Vagina (tissue), 2 donors: ENCODE measurements at regions not wholly inside any gene's neighbourhood (a gene's known extent, or its start where the extent isn't known, plus 50 kb on each side); places are given as distances from the start of the nearest gene placed in this dataset.

Experiments used
- DNase-seq, 2 donors: peaks; one replicate each; pipeline ENCODE4 v3.0.0-alpha.2; 2017; ENCODE audit errors: extremely low spot score in 2 of 2
- H3K27ac ChIP-seq: fragments of 200-600 bp; sonication (generic); one replicate; pipeline ENCODE4 v1.5.1; 2019
- H3K27me3 ChIP-seq: fragments of 200-600 bp; sonication (generic); one replicate; pipeline ENCODE4 v1.5.1; 2019
- H3K36me3 ChIP-seq, 2 donors: fragments of 200-600 bp; sonication (generic); one replicate each; pipeline ENCODE4 v1.5.1; 2017 to 2019
- H3K4me1 ChIP-seq: fragments of 200-600 bp; sonication (generic); one replicate; pipeline ENCODE4 v1.5.1; 2019
- H3K4me3 ChIP-seq, 2 donors: fragments of 200-600 bp; sonication (generic); 1 replicate in 1 of 2; 2 replicates in 1 of 2; pipeline ENCODE4 v1.5.1; 2016 to 2019
- H3K9me3 ChIP-seq: fragments of 200-600 bp; sonication (generic); one replicate; pipeline ENCODE4 v1.5.1; 2019
- POLR2A ChIP-seq, 2 donors: fragments of 450-650 bp; IDR thresholded peaks; one replicate each; pipeline ENCODE4 v1.6.1; 2017; ENCODE audit warnings: antibody characterized with exemption in 2 of 2, mild to moderate bottlenecking in 2 of 2, moderate library complexity in 2 of 2
- POLR2AphosphoS5 ChIP-seq, 2 donors: sonication (generic); formaldehyde crosslinking; IDR thresholded peaks; one replicate each; pipeline ENCODE4 v1.9.0; 2017; ENCODE audit warnings: antibody characterized with exemption in 2 of 2, mild to moderate bottlenecking in 2 of 2, low read depth in 1 of 2; ENCODE audit not compliant: insufficient read depth in 1 of 2
- intact Hi-C: fragments of 100-400 bp; cut with DNase I; formaldehyde crosslinking; loops from one replicate; pipeline ENCODE4 v1.15.1; 2023
- TF ChIP-seq, protein P1 (sequence below), 3 experiments: fragments of 450-650 bp in 2 of 3; fragments of 200-600 bp in 1 of 3; sonication (generic) in 1 of 3; IDR thresholded peaks; one replicate each; pipeline ENCODE4 v1.5.1; 2017 to 2019; ENCODE audit warnings: antibody characterized with exemption in 3 of 3, mild to moderate bottlenecking in 2 of 3, moderate library complexity in 2 of 3

DNA sequence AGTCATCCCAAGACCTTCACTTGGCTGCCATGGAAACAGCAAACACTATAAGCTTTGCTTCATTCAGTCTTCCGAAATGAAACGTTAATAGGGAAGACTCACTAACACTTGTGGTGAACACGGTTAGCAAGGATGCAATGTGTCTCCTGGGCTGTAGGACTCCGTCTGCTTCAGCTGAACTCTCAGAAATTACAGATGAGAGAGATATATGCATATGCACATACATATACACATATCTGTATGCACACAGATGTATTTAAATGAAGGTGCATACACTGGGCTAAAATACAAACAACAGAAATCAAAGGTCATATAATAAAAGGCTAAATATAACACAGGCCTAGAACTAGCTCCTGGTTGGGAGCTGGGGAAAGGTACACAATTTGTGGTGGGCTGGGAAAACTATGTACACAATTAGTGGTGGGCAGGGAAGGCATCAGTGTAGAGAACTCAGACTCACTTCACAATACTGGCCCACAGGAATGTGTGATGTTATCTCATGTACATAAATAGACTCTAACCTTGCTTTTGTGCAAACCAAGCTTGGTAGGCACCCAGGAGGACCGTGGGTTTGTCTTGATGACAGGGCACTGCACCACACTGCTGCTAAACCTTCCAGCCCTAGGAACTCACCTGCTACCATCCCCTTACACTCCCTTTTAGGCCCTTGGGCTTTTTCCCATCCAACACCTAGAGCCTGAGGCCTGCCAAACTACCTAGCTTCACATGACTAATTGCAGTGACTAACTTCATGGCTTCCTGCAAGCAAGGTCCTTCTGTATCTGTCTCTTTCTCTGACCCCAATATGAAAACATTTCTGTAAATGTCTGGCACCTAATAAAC, 873.1 kb downstream of the NSUN3 start:
- Histone ChIP-seq H3K4me1 (no peaks in the 10 kb centered on the region), H3K36me3 (no peaks in the 10 kb centered on the region), H3K27me3 (no peaks in the 10 kb centered on the region), H3K4me3 (no peak overlapping the region), H3K27ac (no peak overlapping the region), H3K9me3 (no peaks in the 10 kb centered on the region)
- DNase-seq = no peak
- intact Hi-C loops = no loop called here
- no peak for TF ChIP-seq POLR2A (IDR thresholded peaks at IDR 0.05)
- TF ChIP-seq, protein P1, sequence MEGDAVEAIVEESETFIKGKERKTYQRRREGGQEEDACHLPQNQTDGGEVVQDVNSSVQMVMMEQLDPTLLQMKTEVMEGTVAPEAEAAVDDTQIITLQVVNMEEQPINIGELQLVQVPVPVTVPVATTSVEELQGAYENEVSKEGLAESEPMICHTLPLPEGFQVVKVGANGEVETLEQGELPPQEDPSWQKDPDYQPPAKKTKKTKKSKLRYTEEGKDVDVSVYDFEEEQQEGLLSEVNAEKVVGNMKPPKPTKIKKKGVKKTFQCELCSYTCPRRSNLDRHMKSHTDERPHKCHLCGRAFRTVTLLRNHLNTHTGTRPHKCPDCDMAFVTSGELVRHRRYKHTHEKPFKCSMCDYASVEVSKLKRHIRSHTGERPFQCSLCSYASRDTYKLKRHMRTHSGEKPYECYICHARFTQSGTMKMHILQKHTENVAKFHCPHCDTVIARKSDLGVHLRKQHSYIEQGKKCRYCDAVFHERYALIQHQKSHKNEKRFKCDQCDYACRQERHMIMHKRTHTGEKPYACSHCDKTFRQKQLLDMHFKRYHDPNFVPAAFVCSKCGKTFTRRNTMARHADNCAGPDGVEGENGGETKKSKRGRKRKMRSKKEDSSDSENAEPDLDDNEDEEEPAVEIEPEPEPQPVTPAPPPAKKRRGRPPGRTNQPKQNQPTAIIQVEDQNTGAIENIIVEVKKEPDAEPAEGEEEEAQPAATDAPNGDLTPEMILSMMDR (IDR thresholded peaks at IDR 0.05) = no peak
- no peak for TF ChIP-seq POLR2AphosphoS5 (IDR thresholded peaks at IDR 0.05; ENCODE audit: insufficient read depth in 1 of 2, low read depth in 1 of 2)

DNA sequence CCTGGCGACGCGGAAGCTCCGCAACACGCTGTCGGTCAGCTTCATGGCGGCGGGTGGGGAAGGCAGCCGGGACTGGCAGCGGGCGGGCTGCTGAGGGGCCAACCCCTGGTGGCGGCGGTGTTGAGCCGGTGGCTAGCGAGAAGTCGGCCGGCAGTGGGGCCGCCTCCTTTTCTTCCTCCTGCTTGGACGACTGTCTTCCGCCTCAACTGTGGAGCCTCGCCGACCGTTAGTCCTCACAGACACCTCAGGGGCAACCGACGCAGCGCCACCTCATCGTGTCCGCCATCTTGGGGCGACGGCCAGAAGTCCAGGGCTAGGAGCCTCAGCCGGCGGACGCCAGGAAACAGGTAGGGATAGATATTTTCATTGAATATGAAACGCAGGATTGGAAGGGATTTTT, 875.1 kb downstream of the NSUN3 start:
- no peak overlapping the region for H3K27ac ChIP-seq
- no peaks in the 10 kb centered on the region for H3K9me3 ChIP-seq
- H3K27me3 ChIP-seq = no peaks in the 10 kb centered on the region
- no peaks in the 10 kb centered on the region for H3K36me3 ChIP-seq
- H3K4me1 ChIP-seq = no peaks in the 10 kb centered on the region
- DNase-seq = no peak
- TF ChIP-seq, protein P1 (IDR thresholded peaks at IDR 0.05) = no peak
- TF ChIP-seq POLR2AphosphoS5 (IDR thresholded peaks at IDR 0.05; ENCODE audit: insufficient read depth in 1 of 2, low read depth in 1 of 2) (no peak), POLR2A (IDR thresholded peaks at IDR 0.05) (no peak)
- no peak overlapping the region for H3K4me3 ChIP-seq
- intact Hi-C loops = no loop called here

- intact Hi-C loops = no loop called here
- TF ChIP-seq, protein P1 (IDR thresholded peaks at IDR 0.05) = no peak
- TF ChIP-seq POLR2A (IDR thresholded peaks at IDR 0.05) = no peak
- no peak for TF ChIP-seq POLR2AphosphoS5 (IDR thresholded peaks at IDR 0.05; ENCODE audit: insufficient read depth in 1 of 2, low read depth in 1 of 2)
- DNase-seq = no peak
These were observed 883.8 kb downstream of the NSUN3 start for GRCh38 chr3:94946683-94947082.

DNA sequence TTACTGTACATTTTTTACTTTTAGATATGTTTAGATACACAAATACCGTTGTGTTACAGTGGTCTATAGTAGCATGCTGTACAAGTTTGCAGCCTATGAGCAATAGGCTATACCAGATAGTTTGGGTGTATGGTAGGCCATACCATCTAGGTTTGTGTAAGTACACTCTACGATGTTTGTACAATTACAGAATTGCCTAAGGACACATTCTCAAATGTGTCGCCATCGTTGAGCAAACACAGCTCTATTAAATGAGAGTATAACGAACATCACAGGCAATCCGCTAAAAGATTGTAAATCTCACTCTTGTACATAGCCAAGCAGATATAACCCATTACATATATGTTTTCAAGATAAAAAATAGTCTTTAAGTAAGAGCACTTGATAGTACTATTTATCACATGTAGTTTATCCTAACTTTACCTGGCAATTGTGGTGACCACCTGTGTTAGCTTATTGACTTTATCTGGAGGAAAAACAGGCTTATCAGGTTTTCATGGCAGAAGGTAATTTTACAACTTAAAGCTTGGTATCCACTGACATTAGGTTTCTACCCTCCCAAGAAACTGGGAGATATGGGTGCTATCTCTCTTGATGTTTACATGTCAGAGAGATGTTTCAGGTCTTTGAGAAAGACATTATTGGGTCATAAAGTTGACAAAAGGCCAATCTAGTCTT, 898.7 kb downstream of the NSUN3 start:
- Histone ChIP-seq H3K36me3 (no peaks in the 10 kb centered on the region), H3K4me3 (no peak overlapping the region), H3K27me3 (no peaks in the 10 kb centered on the region), H3K27ac (no peak overlapping the region), H3K9me3 (no peaks in the 10 kb centered on the region), H3K4me1 (no peaks in the 10 kb centered on the region)
- TF ChIP-seq, protein P1 (IDR thresholded peaks at IDR 0.05) = no peak
- TF ChIP-seq POLR2A (IDR thresholded peaks at IDR 0.05) (no peak), POLR2AphosphoS5 (IDR thresholded peaks at IDR 0.05; ENCODE audit: insufficient read depth in 1 of 2, low read depth in 1 of 2) (no peak)
- DNase-seq = no peak
- intact Hi-C loops = no loop called here

More at GRCh38 chr3:94946683-94947082, 883.8 kb downstream of the NSUN3 start:
- H3K4me3 ChIP-seq = no peak overlapping the region
- H3K9me3 ChIP-seq = no peaks in the 10 kb centered on the region
- H3K27ac ChIP-seq = no peak overlapping the region
- no peaks in the 10 kb centered on the region for H3K27me3 ChIP-seq
- H3K4me1 ChIP-seq = no peaks in the 10 kb centered on the region
- H3K36me3 ChIP-seq = no peaks in the 10 kb centered on the region
